OCI-M2 (cell line): ENCODE measurements at regions not wholly inside any gene's neighbourhood (a gene's known extent, or its start where the extent isn't known, plus 50 kb on each side); places are given as distances from the start of the nearest gene placed in this dataset.
"Not testable (repeated sequence)": the region's sequence is repeated elsewhere in the genome, so short reads cannot be mapped to it uniquely, and the experiment has no call there.

Source experiments
- DNase-seq: peaks from one replicate; lab custom pipeline; 2025; ENCODE audit not compliant: unreplicated experiment; lab: John Stamatoyannopoulos, UW

DNA sequence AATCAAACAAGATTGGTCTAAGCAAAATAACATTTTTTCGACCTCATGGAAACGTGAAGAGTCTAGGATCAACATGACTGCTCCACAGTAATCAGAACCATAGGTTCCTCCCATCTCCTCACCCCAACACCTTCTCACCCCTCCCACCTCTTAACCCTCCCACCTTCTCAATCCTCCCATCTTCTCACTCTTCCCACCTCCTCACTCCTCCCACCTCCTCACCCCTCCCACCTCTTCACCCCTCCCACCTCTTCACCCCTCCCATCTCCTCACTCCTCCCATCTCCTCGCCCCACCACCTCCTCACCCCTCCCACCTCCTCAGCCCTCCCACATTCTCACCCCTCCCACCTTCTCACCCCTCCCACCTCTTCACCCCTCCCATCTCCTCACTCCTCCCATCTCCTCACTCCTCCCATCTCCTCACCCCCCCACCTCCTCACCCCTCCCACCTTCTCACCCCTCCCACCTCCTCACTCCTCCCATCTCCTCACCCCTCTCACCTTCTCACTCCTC lies 567.4 kb downstream of the C6orf118 start:
- no peak for DNase-seq

GRCh38 chr6:164736090-164736489 lies 573.3 kb downstream of the C6orf118 start:
- not testable (repeated sequence) for DNase-seq

GRCh38 chr6:164731539-164731938 lies 577.9 kb downstream of the C6orf118 start:
- DNase-seq, result no peak

DNA sequence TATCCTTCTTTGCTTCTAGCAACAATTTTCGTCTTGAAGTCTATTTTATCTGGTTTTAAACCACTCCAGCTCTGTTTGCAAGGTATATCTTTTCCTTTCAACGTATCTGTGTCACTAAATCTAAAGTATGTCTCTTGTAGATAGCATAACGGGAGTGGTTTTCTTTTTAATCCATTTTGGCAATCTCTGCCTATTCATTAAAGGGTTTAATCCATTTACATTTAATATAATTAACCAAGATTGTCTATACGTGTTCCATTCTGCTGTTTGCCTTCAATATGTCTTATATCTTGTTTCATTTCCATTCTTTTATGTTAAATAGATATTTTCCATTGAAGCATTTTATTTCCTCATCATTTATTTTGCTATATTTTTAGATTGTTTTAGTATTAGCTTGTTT lies 587.9 kb downstream of the C6orf118 start:
- DNase-seq, result no peak

DNA sequence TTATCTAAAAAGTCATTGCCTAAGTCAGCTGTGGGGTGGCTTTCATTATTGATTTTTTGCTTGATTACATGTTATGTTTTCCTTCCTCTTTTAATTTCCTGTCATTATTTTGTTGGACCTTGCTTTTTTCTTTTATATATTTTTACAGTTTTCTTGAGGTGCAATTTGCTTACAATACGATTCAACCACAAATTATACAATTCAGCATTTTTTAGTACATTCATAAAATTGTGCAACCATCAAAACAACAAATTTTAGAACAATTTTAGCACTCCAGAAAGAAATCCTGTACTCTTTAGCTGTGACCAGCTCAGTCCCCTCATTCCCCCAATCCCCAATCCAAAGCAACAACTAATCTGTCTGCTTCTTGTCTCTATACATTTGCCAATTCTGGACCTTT lies 608.9 kb downstream of the C6orf118 start:
- DNase-seq, result no peak

GRCh38 chr6:164695896-164696295 lies 613.5 kb downstream of the C6orf118 start:
- no peak for DNase-seq

DNA sequence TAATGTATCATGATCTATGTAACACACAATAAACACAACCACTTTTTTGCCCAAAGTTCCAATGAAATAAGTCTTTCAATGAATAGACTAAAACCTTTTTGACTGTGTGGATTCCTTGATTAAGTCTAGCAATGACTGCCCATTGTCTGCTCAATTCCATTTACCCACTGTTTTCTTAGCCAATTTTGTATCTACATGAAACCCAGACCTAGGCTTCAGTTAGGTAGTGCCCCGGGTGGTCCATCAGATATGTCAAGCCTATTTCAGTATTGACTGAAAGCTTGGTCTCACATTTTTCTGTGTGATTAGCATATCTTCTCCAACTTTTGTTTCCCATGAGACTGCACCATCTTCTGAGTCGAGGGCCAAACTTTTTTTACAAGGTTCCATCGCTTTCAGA lies 615.0 kb downstream of the C6orf118 start:
- no peak for DNase-seq

DNA sequence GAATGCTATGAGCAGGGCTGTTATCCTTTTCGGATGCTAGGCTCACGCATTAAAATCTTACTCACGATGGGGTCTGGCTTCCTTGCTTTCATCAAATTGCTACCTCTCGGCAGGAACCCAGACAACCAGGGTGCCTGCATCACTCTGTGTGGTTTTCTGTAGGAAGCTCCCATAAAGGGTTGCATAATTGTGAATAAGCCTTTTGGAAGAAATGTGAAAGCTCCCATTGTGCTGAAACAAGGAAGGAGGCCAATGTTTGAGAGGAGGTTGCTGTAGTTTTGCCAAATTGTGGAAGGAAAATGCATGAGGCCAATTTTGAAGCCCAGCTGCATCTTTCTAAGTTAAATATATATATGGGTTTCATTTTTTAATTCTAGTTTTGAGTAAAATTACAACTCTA lies 615.5 kb downstream of the C6orf118 start:
- no peak for DNase-seq

- DNase-seq, result no peak
Observed at GRCh38 chr6:164692772-164693510, 616.5 kb downstream of the C6orf118 start.

GRCh38 chr6:164690702-164691500 lies 618.5 kb downstream of the C6orf118 start:
- DNase-seq, result no peak

GRCh38 chr6:164690241-164690640 lies 619.2 kb downstream of the C6orf118 start:
- DNase-seq, result no peak

GRCh38 chr6:164665328-164665727 lies 644.1 kb downstream of the C6orf118 start:
- no peak for DNase-seq

- no peak for DNase-seq
Observed at GRCh38 chr6:164663634-164664033, 645.8 kb downstream of the C6orf118 start.

GRCh38 chr6:164661716-164662115 lies 647.7 kb downstream of the C6orf118 start:
- no peak for DNase-seq

DNA sequence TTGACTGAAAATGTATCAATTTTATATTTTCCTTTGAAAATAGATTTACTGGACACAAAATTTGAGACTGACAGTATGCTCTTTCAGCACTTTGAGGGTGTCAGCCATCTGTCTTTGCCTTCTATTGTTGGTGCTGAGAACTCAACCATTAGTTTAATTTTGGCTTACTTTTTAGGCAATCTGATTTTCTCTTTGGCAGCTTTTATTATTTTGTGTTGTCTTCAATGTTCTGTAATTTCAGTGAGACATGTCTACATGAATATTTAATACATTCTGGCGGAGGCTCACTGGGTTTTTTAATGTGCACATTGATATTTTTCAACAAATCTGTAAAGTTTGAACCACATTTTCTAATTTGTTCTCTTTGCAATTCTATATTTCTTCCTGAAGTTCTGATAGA lies 648.6 kb downstream of the C6orf118 start:
- DNase-seq, result no peak

- no peak for DNase-seq
Observed at GRCh38 chr6:164640956-164641355, 668.4 kb downstream of the C6orf118 start.

DNA sequence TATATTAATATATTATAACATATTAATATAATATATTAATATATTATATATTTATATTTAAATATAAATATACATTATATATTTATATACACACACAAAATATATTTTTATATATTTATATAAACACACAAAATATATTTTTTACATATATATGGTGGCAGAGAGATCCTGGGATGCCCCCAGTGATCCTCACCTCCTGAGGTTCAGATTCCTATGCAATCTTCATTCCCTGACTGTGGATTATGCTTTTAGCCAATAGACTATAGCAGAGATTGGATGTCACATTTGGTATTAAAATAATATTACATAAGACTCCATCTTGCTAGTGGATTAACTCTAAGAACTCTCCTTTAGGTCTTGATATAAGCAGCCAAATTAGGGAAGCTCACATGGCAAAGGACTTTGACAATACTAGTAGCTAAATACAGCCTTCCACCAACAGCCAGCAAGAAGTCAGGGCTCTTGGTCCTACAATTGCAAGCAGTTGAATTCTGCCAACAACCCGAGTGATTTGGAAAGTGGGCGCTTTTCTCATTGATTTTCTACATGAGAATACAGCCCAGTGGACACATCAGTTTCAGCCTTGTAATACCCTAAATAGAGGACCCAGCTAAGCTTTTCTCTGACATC lies 681.0 kb downstream of the C6orf118 start:
- no peak for DNase-seq

DNA sequence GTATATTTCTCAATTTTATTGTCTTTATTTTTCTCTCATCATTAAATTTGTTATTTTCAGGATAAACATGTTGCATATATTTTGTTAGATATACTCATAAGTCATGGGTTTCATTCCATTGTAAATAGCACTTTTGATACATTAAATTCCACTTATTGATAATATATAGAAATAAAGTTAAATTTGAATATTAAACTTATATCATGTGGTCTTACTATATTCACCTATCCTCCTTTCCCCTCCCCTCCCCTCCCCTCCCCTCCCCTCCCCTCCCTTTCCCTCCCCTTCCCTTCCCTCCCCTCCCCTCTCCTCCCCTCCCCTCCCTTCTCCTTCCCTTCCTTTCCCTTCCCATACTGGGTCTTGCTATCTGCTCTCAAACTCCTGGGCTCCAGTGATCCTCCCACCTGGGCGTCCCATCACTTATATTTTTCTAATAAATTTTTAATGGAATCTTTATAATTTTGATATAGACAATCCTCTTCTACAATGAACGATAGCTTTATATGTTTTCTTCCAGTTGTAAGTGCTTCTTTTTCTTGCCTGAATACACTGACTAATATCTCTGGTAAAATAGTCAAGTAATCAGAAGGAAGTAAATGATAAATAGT lies 692.4 kb downstream of the C6orf118 start:
- no peak for DNase-seq

GRCh38 chr6:164612751-164613150 lies 696.7 kb downstream of the C6orf118 start:
- no peak for DNase-seq

GRCh38 chr6:164610859-164611258 lies 698.5 kb downstream of the C6orf118 start:
- not testable (repeated sequence) for DNase-seq

GRCh38 chr6:164602415-164602814 lies 707.0 kb downstream of the C6orf118 start:
- not testable (repeated sequence) for DNase-seq
